ENCODE measurements at regions not wholly inside any gene's neighbourhood (a gene's known extent, or its start where the extent isn't known, plus 50 kb on each side); places are given as distances from the start of the nearest gene placed in this dataset.

DNA sequence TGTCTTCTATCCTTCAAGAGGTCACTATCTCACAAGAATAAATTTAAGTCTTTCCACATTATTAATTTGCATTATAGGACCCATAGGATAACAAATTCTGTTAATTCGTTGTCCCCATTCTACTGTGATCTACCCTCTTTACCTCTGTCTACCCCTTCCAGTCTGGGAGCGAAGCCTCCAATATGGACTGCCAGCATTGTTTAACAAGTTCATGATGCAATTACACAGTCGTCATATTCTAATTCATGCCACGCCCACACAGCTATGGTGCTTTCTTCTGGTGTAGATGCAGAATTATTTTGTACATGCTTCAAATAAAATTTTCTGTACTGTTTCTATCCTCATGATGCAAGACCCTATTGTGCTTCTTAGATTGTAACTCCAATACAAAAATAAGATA is 178.3 kb upstream of the PALMD start:
- no peak for TF ChIP-seq CBX5 (CRISPR knock-in tag; IDR thresholded peaks at IDR 0.05; ENCODE audit: borderline replicate concordance)
- no peak for TF ChIP-seq CREM (IDR thresholded peaks at IDR 0.05)
- TF ChIP-seq CREM (CRISPR knock-in tag; IDR thresholded peaks at IDR 0.05): no peak
- TF ChIP-seq, protein P1, sequence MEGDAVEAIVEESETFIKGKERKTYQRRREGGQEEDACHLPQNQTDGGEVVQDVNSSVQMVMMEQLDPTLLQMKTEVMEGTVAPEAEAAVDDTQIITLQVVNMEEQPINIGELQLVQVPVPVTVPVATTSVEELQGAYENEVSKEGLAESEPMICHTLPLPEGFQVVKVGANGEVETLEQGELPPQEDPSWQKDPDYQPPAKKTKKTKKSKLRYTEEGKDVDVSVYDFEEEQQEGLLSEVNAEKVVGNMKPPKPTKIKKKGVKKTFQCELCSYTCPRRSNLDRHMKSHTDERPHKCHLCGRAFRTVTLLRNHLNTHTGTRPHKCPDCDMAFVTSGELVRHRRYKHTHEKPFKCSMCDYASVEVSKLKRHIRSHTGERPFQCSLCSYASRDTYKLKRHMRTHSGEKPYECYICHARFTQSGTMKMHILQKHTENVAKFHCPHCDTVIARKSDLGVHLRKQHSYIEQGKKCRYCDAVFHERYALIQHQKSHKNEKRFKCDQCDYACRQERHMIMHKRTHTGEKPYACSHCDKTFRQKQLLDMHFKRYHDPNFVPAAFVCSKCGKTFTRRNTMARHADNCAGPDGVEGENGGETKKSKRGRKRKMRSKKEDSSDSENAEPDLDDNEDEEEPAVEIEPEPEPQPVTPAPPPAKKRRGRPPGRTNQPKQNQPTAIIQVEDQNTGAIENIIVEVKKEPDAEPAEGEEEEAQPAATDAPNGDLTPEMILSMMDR (CRISPR knock-in tag; IDR thresholded peaks at IDR 0.05): no peak
- no peak for TF ChIP-seq ZNF331 (CRISPR knock-in tag; IDR thresholded peaks at IDR 0.05)
- no peak for TF ChIP-seq ZNF660 (CRISPR knock-in tag; IDR thresholded peaks at IDR 0.05; ENCODE audit: borderline replicate concordance, low read depth)
- TF ChIP-seq, protein P2, sequence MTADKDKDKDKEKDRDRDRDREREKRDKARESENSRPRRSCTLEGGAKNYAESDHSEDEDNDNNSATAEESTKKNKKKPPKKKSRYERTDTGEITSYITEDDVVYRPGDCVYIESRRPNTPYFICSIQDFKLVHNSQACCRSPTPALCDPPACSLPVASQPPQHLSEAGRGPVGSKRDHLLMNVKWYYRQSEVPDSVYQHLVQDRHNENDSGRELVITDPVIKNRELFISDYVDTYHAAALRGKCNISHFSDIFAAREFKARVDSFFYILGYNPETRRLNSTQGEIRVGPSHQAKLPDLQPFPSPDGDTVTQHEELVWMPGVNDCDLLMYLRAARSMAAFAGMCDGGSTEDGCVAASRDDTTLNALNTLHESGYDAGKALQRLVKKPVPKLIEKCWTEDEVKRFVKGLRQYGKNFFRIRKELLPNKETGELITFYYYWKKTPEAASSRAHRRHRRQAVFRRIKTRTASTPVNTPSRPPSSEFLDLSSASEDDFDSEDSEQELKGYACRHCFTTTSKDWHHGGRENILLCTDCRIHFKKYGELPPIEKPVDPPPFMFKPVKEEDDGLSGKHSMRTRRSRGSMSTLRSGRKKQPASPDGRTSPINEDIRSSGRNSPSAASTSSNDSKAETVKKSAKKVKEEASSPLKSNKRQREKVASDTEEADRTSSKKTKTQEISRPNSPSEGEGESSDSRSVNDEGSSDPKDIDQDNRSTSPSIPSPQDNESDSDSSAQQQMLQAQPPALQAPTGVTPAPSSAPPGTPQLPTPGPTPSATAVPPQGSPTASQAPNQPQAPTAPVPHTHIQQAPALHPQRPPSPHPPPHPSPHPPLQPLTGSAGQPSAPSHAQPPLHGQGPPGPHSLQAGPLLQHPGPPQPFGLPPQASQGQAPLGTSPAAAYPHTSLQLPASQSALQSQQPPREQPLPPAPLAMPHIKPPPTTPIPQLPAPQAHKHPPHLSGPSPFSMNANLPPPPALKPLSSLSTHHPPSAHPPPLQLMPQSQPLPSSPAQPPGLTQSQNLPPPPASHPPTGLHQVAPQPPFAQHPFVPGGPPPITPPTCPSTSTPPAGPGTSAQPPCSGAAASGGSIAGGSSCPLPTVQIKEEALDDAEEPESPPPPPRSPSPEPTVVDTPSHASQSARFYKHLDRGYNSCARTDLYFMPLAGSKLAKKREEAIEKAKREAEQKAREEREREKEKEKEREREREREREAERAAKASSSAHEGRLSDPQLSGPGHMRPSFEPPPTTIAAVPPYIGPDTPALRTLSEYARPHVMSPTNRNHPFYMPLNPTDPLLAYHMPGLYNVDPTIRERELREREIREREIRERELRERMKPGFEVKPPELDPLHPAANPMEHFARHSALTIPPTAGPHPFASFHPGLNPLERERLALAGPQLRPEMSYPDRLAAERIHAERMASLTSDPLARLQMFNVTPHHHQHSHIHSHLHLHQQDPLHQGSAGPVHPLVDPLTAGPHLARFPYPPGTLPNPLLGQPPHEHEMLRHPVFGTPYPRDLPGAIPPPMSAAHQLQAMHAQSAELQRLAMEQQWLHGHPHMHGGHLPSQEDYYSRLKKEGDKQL (CRISPR knock-in tag; IDR thresholded peaks at IDR 0.05; ENCODE audit: low read depth): no peak
- TF ChIP-seq MEIS1 (CRISPR knock-in tag; IDR thresholded peaks at IDR 0.05; ENCODE audit: borderline replicate concordance): no peak
